HFFc6 (cell line): ENCODE measurements at regions not wholly inside any gene's neighbourhood (a gene's known extent, or its start where the extent isn't known, plus 50 kb on each side); places are given as distances from the start of the nearest gene placed in this dataset.

ENCODE experiments used
- DNase-seq: peaks from one replicate; pipeline ENCODE4 v3.0.0-alpha.2; 2018
- H3K27ac Mint-ChIP-seq: 2 replicates; pipeline ENCODE4 v1.8.0; 2020; ENCODE audit warnings: mild to moderate bottlenecking, mixed read lengths
- H3K27me3 Mint-ChIP-seq: 2 replicates; pipeline ENCODE4 v1.8.0; 2021; ENCODE audit warnings: mild to moderate bottlenecking, moderate library complexity, mixed read lengths; ENCODE audit not compliant: insufficient read depth
- H3K36me3 Mint-ChIP-seq: 2 replicates; pipeline ENCODE4 v1.8.0; 2021; ENCODE audit warnings: low read depth, mixed read lengths
- H3K4me1 Mint-ChIP-seq: 2 replicates; pipeline ENCODE4 v1.8.0; 2020; ENCODE audit warnings: low read depth, mixed read lengths
- H3K4me3 Mint-ChIP-seq: 2 replicates; pipeline ENCODE4 v1.8.0; 2020; ENCODE audit warnings: mild to moderate bottlenecking, moderate library complexity, mixed read lengths
- H3K9me3 Mint-ChIP-seq: 2 replicates; pipeline ENCODE4 v1.8.0; 2020; ENCODE audit warnings: mild to moderate bottlenecking, mixed read lengths
- TF ChIP-seq, protein P1 (sequence below): fragments of 200-600 bp; sonication (generic); IDR thresholded peaks from 2 replicates; pipeline ENCODE4 v1.5.0; 2021; ENCODE audit warnings: antibody characterized with exemption, mild to moderate bottlenecking

GRCh38 chr5:158294701-158295100, 435.8 kb upstream of the CLINT1 start:
- Mint-ChIP-seq H3K27me3 (peaks cover 8% of the 10 kb centered on the region; the same call in 1 of the 2 replicates), H3K27ac (no peak overlapping the region)

DNA sequence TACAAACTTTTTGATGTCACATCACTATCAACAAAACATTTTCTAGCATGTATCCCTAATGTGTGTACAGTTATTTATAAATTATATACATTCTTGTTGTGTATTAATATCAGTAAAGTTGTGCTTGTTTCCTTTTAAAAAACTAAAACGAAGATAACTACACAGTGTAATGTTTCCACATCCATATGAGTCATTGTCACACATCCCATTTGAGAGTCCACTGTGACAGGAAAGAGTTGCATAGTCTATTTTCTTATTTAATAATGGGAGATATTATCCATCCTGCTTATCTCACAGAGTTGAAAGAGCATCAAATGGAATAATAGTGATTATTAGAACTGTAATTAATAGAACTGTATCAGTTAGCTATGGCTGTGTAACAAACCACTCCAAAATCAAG, 434.0 kb upstream of the CLINT1 start:
- TF ChIP-seq, protein P1, sequence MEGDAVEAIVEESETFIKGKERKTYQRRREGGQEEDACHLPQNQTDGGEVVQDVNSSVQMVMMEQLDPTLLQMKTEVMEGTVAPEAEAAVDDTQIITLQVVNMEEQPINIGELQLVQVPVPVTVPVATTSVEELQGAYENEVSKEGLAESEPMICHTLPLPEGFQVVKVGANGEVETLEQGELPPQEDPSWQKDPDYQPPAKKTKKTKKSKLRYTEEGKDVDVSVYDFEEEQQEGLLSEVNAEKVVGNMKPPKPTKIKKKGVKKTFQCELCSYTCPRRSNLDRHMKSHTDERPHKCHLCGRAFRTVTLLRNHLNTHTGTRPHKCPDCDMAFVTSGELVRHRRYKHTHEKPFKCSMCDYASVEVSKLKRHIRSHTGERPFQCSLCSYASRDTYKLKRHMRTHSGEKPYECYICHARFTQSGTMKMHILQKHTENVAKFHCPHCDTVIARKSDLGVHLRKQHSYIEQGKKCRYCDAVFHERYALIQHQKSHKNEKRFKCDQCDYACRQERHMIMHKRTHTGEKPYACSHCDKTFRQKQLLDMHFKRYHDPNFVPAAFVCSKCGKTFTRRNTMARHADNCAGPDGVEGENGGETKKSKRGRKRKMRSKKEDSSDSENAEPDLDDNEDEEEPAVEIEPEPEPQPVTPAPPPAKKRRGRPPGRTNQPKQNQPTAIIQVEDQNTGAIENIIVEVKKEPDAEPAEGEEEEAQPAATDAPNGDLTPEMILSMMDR: no peak
- no peaks in the 10 kb centered on the region for H3K36me3 Mint-ChIP-seq

More at GRCh38 chr5:158294701-158295100, 435.8 kb upstream of the CLINT1 start:
- Mint-ChIP-seq H3K36me3 (no peaks in the 10 kb centered on the region), H3K4me3 (no peak overlapping the region), H3K9me3 (peaks cover 16% of the 10 kb centered on the region), H3K4me1 (no peaks in the 10 kb centered on the region)
- no peak for DNase-seq
- TF ChIP-seq, protein P1: no peak

GRCh38 chr5:158289967-158290366, 431.0 kb upstream of the CLINT1 start:
- Mint-ChIP-seq H3K36me3 (no peaks in the 10 kb centered on the region), H3K4me3 (no peak overlapping the region), H3K4me1 (no peaks in the 10 kb centered on the region), H3K9me3 (peaks cover 5% of the 10 kb centered on the region; the same call in 1 of the 2 replicates), H3K27ac (no peak overlapping the region), H3K27me3 (peaks cover 8% of the 10 kb centered on the region; the same call in 1 of the 2 replicates)
- no peak for DNase-seq
- TF ChIP-seq, protein P1: no peak

More for the DNA sequence above, 434.0 kb upstream of the CLINT1 start:
- Mint-ChIP-seq H3K27ac (no peak overlapping the region), H3K4me3 (no peak overlapping the region), H3K9me3 (peaks cover 16% of the 10 kb centered on the region), H3K4me1 (no peaks in the 10 kb centered on the region), H3K27me3 (peaks cover 8% of the 10 kb centered on the region; the same call in 1 of the 2 replicates)
- DNase-seq: no peak

DNA sequence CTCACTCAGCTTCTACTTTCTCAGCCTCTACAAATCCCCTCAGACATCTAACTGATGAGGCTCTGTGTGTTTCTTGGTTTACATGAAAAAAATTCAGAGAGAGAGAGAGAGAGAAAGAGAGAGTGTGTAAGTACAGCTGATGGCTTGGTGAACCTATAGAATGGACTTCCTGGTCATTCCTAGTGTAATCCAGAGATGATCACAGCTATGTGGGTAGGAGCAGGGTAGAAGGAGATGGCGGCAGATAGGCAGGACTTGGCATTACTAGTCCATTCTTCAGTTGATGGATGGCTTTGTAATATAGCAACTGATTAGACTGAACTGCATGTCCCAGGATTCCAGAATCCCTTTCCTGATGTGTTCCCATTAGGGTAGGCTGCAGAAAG, 429.3 kb upstream of the CLINT1 start:
- DNase-seq: no peak
- Mint-ChIP-seq H3K9me3 (peaks cover under 1% of the 10 kb centered on the region; the same call in 1 of the 2 replicates), H3K27me3 (peaks cover 8% of the 10 kb centered on the region; the same call in 1 of the 2 replicates)

GRCh38 chr5:158287643-158288271, 428.8 kb upstream of the CLINT1 start:
- Mint-ChIP-seq H3K4me1 (no peaks in the 10 kb centered on the region), H3K4me3 (no peak overlapping the region), H3K36me3 (no peaks in the 10 kb centered on the region), H3K27me3 (peaks cover 8% of the 10 kb centered on the region; the same call in 1 of the 2 replicates), H3K9me3 (no peaks in the 10 kb centered on the region; the same call in 1 of the 2 replicates), H3K27ac (no peak overlapping the region)
- TF ChIP-seq, protein P1: no peak
- DNase-seq: no peak

More for the DNA sequence above, 429.3 kb upstream of the CLINT1 start:
- TF ChIP-seq, protein P1: no peak
- Mint-ChIP-seq H3K4me3 (no peak overlapping the region), H3K4me1 (no peaks in the 10 kb centered on the region), H3K36me3 (no peaks in the 10 kb centered on the region), H3K27ac (no peak overlapping the region)
